Panc1 (cell line): ENCODE measurements at regions not wholly inside any gene's neighbourhood (a gene's known extent, or its start where the extent isn't known, plus 50 kb on each side); places are given as distances from the start of the nearest gene placed in this dataset.

ENCODE experiments used
- ATAC-seq: fragments of 200-7000 bp; cut with Tn5 transposase; 2 replicates; pipeline ENCODE4 v1.9.1; 2020; ENCODE audit warnings: mild to moderate bottlenecking, moderate library complexity
- BruUV-seq: library from RNA; stranded (reverse); fragments of 400-500 nt; replicated peaks from 2 replicates; lab custom pipeline; 2021; lab: Mats Ljungman, UMichigan
- CTCF ChIA-PET: fragments of 300-600 bp; sonication (Branson Sonifier 250); formaldehyde crosslinking; loops from one replicate; lab custom pipeline; 2022; ENCODE audit warnings: antibody characterized with exemption; lab: Charles Lee
- POLR2A ChIA-PET: fragments of 300-600 bp; sonication (Branson Sonifier 250); formaldehyde crosslinking; loops from one replicate; lab custom pipeline; 2022; ENCODE audit warnings: antibody characterized with exemption; lab: Charles Lee
- DNase-seq: peaks from one replicate; pipeline ENCODE4 v3.0.0-alpha.2; 2010; ENCODE audit warnings: low read depth, low spot score
- H3K27ac ChIP-seq: 2 replicates; pipeline ENCODE4 v1.5.1; 2011; ENCODE audit warnings: mild to moderate bottlenecking, low read length, inconsistent platforms
- H3K27me3 ChIP-seq: fragments of 200-500 bp; sonication (Bioruptor generic); 2 replicates; pipeline ENCODE4 v1.6.0; 2014; ENCODE audit warnings: low read length, inconsistent platforms; ENCODE audit not compliant: control insufficient read depth, insufficient read depth
- H3K36me3 ChIP-seq: fragments of 200-500 bp; sonication (Bioruptor generic); 2 replicates; pipeline ENCODE4 v1.5.1; 2014; ENCODE audit warnings: inconsistent platforms, mild to moderate bottlenecking, low read length, moderate library complexity; ENCODE audit not compliant: control insufficient read depth, insufficient read depth
- H3K4me1 ChIP-seq: 2 replicates; pipeline ENCODE4 v1.5.1; 2011; ENCODE audit warnings: inconsistent platforms, mild to moderate bottlenecking, low read length, moderate library complexity; ENCODE audit not compliant: control insufficient read depth, insufficient read depth
- H3K4me3 ChIP-seq, 2 experiments: 2 replicates each; pipeline ENCODE4 v1.5.1; 2011 to 2012; ENCODE audit warnings: low read depth in 2 of 2, low read length in 2 of 2, mild to moderate bottlenecking in 2 of 2, inconsistent platforms in 1 of 2, moderate library complexity in 1 of 2
- H3K9me3 ChIP-seq: fragments of 200-500 bp; sonication (Bioruptor generic); 2 replicates; pipeline ENCODE4 v1.5.1; 2014; ENCODE audit warnings: low read depth, mild to moderate bottlenecking, inconsistent platforms, low read length, moderate library complexity; ENCODE audit not compliant: control insufficient read depth, insufficient read depth
- CTCF ChIP-seq: fragments of 450-650 bp; IDR thresholded peaks from 2 replicates; pipeline ENCODE4 v1.5.1; 2017; ENCODE audit warnings: mild to moderate bottlenecking
- POLR2AphosphoS5 ChIP-seq: IDR thresholded peaks from 2 replicates; pipeline ENCODE4 v1.6.1; 2012; ENCODE audit warnings: mild to moderate bottlenecking, low read depth, low read length, moderate library complexity
- REST ChIP-seq, 2 experiments: IDR thresholded peaks; 2 replicates each; pipeline ENCODE4 v1.6.1; 2011 to 2012; ENCODE audit warnings: low read depth in 2 of 2, control low read depth in 1 of 2, low read length in 1 of 2, mild to moderate bottlenecking in 1 of 2, moderate library complexity in 1 of 2; ENCODE audit not compliant: insufficient read depth in 1 of 2
- SIN3A ChIP-seq: IDR thresholded peaks from 2 replicates; pipeline ENCODE4 v1.6.1; 2012; ENCODE audit warnings: low read depth, mild to moderate bottlenecking, low read length, moderate library complexity, borderline replicate concordance; ENCODE audit not compliant: insufficient read depth
- TCF7L2 ChIP-seq: IDR thresholded peaks from 2 replicates; pipeline ENCODE4 v1.6.1; 2011; ENCODE audit warnings: mild to moderate bottlenecking, low read depth, low read length, inconsistent platforms
- in situ Hi-C: cut with HindIII; loops from 2 replicates; pipeline ENCODE4 v1.10.0; 2016; ENCODE audit warnings: low sequenced_read_pairs, low pct_unique_long_range_greater_than_20kb
- intact Hi-C: fragments of 100-400 bp; cut with micrococcal nuclease; formaldehyde crosslinking; loops from one replicate; pipeline ENCODE4 v1.10.0; 2022; ENCODE audit not compliant: unreplicated experiment

- Histone ChIP-seq H3K27me3 (peaks cover 6% of the 10 kb centered on the region), H3K4me1 (no peaks in the 10 kb centered on the region), H3K36me3 (no peaks in the 10 kb centered on the region), H3K9me3 (no peaks in the 10 kb centered on the region), H3K27ac (no peak overlapping the region), H3K4me3 (no peak overlapping the region)
- in situ Hi-C loops (no loop called here), intact Hi-C loops (no loop called here)
- DNase-seq (no peak), ATAC-seq (no peak)
- POLR2A ChIA-PET, result no interaction called here
- TF ChIP-seq TCF7L2 (no peak), POLR2AphosphoS5 (no peak), REST (IDR thresholded peaks at IDR 0.05; ENCODE audit: insufficient read depth in 1 of 2, low read depth in 2 of 2, low read length in 1 of 2) (no peak), SIN3A (no peak), CTCF (no peak)
- no TSS peak for BruUV-seq
- CTCF ChIA-PET, result no interaction called here
Measured at GRCh38 chr10:44807451-44807850, 103.7 kb upstream of the TMEM72 start.

GRCh38 chr10:44809647-44810046 is 101.5 kb upstream of the TMEM72 start:
- ChIA-PET POLR2A (no interaction called here), CTCF (no interaction called here)
- DNase-seq, result no peak
- peaks cover 16% of the 10 kb centered on the region for H3K27me3 ChIP-seq
- TF ChIP-seq TCF7L2 (no peak), POLR2AphosphoS5 (no peak), CTCF (0 out of 2 replicates have a peak, but pooled peaks have one; percentile 9), REST (IDR thresholded peaks at IDR 0.05; ENCODE audit: insufficient read depth in 1 of 2, low read depth in 2 of 2, low read length in 1 of 2) (no peak), SIN3A (no peak)
- intact Hi-C loops, result no loop called here
- H3K36me3 ChIP-seq, result no peaks in the 10 kb centered on the region
- in situ Hi-C loops, result no loop called here
- BruUV-seq, result no TSS peak
- ATAC-seq, result no peak
- H3K4me1 ChIP-seq, result no peaks in the 10 kb centered on the region
- H3K9me3 ChIP-seq, result no peaks in the 10 kb centered on the region
- H3K4me3 ChIP-seq, result no peak overlapping the region
- no peak overlapping the region for H3K27ac ChIP-seq
